Stimulated activated CD4-positive, alpha-beta T cell treated with anti-CD3 and anti-CD28 coated beads, Interleukin-12 subunit alpha, Interleukin-12 subunit beta, amount 100 ng/mL, for 4 hours (primary cell): ENCODE measurements at regions not wholly inside any gene's neighbourhood (a gene's known extent, or its start where the extent isn't known, plus 50 kb on each side); places are given as distances from the start of the nearest gene placed in this dataset.

Source experiments
- DNase-seq: peaks from one replicate; pipeline ENCODE4 v3.0.0-alpha.2; 2020

- DNase-seq = no peak
These were observed 115.3 kb upstream of the SMAD3 start for GRCh38 chr15:66950114-66950513.

GRCh38 chr15:66951531-66952320, 113.7 kb upstream of the SMAD3 start:
- no peak for DNase-seq

DNA sequence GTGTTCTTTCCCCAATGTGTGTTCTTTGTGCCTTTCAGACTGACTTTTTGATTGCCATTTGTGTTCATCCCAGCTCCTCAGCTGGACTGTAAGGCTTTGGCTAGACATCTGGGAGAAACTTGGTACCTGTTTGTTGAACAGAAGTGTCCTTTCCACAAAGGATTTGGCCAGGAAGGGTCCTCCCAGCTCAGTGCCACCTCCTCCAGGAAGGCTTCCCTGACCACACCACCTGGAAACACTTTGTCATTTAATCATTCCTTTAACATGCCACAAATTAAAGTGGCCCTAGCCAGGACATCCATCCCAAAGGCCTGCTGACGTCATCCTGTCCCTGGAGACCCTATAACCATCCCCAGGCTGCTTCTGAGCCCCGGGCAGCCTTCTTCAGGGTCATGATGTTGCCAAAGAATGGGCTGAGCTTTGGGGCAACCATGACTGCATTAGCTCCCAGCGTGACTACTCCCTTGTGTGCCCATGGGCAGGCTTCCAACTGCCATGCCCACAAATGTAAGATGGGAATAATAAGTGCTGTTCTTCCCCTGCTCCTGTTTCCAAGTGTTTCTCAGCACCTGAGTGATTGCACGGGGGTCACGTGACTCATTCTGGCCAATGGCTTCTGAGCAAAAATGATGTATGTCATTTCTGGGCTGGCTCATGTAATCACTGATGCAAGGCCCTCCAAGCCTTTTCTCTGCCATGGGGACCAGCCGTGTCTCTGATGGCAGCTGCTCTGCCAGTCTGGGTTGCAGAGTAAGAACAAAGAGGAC, 112.5 kb upstream of the SMAD3 start:
- no peak for DNase-seq

- no peak for DNase-seq
These were observed 111.7 kb upstream of the SMAD3 start for GRCh38 chr15:66953523-66954229.

DNA sequence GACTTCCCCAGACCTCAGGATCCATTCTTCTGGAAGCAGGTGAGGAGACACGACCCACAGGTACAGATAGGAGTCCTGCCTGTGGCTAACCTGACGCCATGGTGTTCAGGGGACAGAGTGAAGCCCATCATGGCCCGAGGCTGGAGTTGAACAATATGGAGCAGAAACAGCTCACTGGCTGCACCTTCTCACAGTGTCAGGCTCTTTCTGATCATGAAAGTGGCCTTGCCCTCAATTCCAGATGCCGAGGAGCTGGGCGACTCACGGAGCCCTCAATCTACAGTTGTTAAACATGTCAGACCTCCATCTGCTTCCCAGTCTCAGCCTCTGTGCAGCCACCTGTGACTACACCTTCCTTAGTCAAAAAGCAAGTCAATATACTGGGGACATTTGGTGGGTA, 110.8 kb upstream of the SMAD3 start:
- no peak for DNase-seq

DNA sequence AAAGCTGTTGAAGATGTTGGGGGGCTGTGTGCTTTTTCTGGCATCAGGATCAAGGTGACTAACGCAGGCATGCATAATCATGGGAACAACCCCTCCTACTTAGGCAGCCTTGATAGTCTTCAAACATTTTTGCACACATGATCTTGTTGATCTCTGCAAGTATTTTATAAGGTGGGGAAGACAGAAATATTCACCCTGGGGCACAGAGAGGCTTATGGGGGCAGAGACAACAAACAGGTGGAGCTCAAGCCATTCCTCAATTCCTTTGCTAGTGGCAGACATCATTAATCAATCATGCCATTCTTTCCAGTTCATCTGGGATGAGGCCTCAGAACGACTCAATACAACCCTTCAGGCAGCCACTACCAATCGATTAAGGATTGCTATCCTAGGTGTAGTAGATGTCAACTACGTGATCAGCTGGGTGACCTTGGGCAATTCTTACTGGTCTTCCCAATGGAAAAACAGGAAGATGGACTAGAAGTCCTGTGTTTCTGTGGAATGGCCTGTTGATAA, 110.3 kb upstream of the SMAD3 start:
- no peak for DNase-seq

GRCh38 chr15:66955871-66956585, 109.4 kb upstream of the SMAD3 start:
- no peak for DNase-seq

- DNase-seq = no peak
These were observed 108.6 kb upstream of the SMAD3 start for GRCh38 chr15:66956672-66957430.

GRCh38 chr15:66957431-66957720, 108.0 kb upstream of the SMAD3 start:
- DNase-seq = no peak

GRCh38 chr15:66959066-66959465, 106.3 kb upstream of the SMAD3 start:
- DNase-seq = no peak

- no peak for DNase-seq
These were observed 105.5 kb upstream of the SMAD3 start for GRCh38 chr15:66959875-66960274.

- no peak for DNase-seq
These were observed 104.9 kb upstream of the SMAD3 start for GRCh38 chr15:66960519-66960918.

- no peak for DNase-seq
These were observed 104.0 kb upstream of the SMAD3 start for GRCh38 chr15:66961407-66961884.

GRCh38 chr15:66961901-66962300, 103.5 kb upstream of the SMAD3 start:
- DNase-seq = no peak

GRCh38 chr15:66962522-66962921, 102.9 kb upstream of the SMAD3 start:
- DNase-seq = no peak

DNA sequence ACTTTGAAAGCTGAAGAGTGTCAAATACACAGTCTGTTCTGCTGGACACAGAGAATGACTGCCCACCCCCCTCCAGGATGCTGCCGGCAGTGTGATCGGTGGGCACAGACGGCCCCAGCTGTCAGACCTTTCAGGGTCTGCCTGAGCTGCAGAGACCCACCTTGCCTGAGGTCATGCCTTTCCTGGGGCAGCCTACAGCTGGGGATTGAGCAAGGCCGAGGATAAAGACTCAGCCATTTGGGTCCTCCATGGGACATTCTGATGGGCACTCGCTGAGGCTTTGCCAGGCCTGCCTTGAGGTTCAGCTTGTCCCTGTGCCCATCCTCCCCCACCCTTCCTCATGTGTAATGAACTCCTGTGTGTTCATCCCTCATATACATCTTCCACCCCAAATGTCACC, 102.3 kb upstream of the SMAD3 start:
- DNase-seq = no peak

DNA sequence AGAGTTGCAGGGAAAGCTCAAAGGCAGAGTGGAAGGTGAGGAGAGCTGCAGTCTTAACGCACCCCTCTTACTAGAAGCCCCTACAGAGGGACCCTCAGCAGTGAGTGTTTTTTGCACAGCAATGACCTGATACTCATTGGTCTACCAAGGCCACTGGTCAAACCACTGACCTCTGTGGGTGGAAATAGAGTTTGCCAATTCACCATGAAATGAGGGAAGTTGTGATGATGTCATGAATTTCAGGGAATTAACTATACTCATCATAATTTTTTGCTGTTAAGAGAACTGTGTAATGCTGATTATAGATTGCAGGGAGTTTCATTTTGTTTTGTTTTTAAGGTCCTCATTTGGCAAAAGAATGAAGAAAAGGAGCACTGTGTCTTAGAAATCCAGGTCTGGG, 101.7 kb upstream of the SMAD3 start:
- DNase-seq = no peak

DNA sequence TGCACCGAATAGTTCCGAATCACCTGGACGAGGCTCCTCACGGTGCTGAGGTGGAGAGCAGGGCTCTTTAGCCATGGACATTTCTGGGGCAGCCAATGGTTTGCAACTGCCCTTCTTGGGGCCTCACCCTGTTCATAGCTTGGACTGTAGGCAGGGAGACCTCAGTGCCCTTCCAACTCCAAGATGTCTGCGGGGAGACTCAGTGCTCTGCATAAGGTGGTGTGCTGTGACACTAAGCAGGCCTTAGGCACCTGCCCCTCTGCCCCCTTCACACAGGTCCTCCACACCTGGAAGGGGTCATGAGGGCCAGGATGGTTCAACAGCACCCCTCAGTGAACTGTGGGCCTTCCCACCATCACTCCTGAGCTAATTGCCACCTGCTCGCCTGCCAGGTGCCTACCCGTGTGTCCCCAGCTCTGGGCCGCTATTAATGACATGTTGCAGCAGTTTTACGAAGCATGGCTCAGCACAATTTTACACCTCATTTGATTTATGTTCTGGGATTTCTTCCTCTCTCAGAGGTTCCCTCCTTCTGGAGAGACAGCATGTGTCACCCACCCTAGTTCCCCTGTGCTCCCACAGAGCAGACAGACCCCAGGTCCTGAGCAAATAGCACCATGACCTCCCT, 101.2 kb upstream of the SMAD3 start:
- DNase-seq = no peak

GRCh38 chr15:66964791-66965190, 100.6 kb upstream of the SMAD3 start:
- DNase-seq = no peak

DNA sequence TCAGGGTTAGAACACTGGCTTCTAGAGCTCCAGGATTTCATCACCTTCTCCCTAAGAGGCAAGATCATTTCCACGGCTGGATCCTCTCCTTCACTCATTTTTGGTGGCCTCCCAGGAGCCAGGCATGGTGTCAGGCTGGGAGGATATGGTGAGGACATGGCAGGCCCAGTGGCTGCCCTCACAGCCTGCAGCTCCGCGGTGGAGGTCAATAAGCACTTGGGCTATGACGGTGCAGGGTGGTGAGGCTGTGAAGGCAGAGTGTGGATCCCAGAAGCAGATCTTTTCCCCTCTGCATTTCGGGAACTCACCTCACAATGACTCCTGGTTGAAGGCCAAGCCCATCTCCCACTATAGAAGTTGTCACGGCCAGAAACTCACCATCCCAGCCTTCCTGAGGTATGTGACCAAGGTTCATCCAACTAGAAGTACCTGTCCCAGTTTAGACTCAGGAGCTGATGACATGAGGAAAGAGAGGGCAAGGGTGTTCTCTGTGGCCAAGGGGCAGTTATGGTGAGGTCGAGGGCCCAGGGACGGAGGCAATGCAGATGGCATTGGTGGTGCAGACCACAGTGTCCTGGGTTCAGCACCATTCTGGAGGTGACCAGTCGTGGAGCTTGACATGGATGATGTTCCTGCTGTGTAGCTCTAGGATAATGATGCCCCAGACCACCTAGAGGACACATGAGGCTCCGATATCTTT, 100.1 kb upstream of the SMAD3 start:
- DNase-seq = no peak

- no peak for DNase-seq
These were observed 99.1 kb upstream of the SMAD3 start for GRCh38 chr15:66966256-66966655.
